NB4 (cell line): ENCODE measurements at regions not wholly inside any gene's neighbourhood (a gene's known extent, or its start where the extent isn't known, plus 50 kb on each side); places are given as distances from the start of the nearest gene placed in this dataset.

Experiments
- CTCF ChIP-seq: IDR thresholded peaks from one replicate; pipeline ENCODE4 v1.5.1; 2012; ENCODE audit warnings: low read depth, low read length
- MAX ChIP-seq: IDR thresholded peaks from 2 replicates; pipeline ENCODE4 v1.6.1; 2011; ENCODE audit warnings: low read depth, low read length
- MYC ChIP-seq: IDR thresholded peaks from 2 replicates; pipeline ENCODE4 v1.6.1; 2011; ENCODE audit warnings: low read depth, low read length
- POLR2A ChIP-seq: IDR thresholded peaks from 2 replicates; pipeline ENCODE4 v1.6.1; 2011; ENCODE audit warnings: mild to moderate bottlenecking; ENCODE audit not compliant: insufficient read length; ENCODE audit errors: extremely low read depth

- no peak for TF ChIP-seq POLR2A
- TF ChIP-seq MAX = no peak
- TF ChIP-seq CTCF = no peak
- no peak for TF ChIP-seq MYC
Measured at GRCh38 chr14:76678244-76678800, 82.9 kb upstream of the VASH1 start.
